ENCODE measurements at regions not wholly inside any gene's neighbourhood (a gene's known extent, or its start where the extent isn't known, plus 50 kb on each side); places are given as distances from the start of the nearest gene placed in this dataset.
"Not testable (repeated sequence)": the region's sequence is repeated elsewhere in the genome, so short reads cannot be mapped to it uniquely, and the experiment has no call there.

- no peak for DNase-seq (ENCODE audit: low read depth in 2 of 2)
These were observed 450.5 kb upstream of the FGF16 start for GRCh38 chrX:76996641-76997040.

GRCh38 chrX:77003530-77003929, 443.7 kb upstream of the FGF16 start:
- DNase-seq (ENCODE audit: low read depth in 2 of 2) = no peak

- DNase-seq (ENCODE audit: low read depth in 2 of 2) = peak in 1 of 2 donors; percentile 0
These were observed 443.2 kb upstream of the FGF16 start for GRCh38 chrX:77003956-77004355.

GRCh38 chrX:77009691-77010090, 437.5 kb upstream of the FGF16 start:
- no peak for DNase-seq (ENCODE audit: low read depth in 2 of 2)

GRCh38 chrX:77014377-77015372, 432.5 kb upstream of the FGF16 start:
- DNase-seq (ENCODE audit: low read depth in 2 of 2) = no peak

- no peak for DNase-seq (ENCODE audit: low read depth in 2 of 2)
These were observed 430.1 kb upstream of the FGF16 start for GRCh38 chrX:77017093-77017492.

- DNase-seq (ENCODE audit: low read depth in 2 of 2) = not testable (repeated sequence)
These were observed 400.9 kb upstream of the FGF16 start for GRCh38 chrX:77046180-77046810.

- no peak for DNase-seq (ENCODE audit: low read depth in 2 of 2)
These were observed 386.6 kb upstream of the FGF16 start for GRCh38 chrX:77060572-77060971.

- no peak for DNase-seq (ENCODE audit: low read depth in 2 of 2)
These were observed 386.2 kb upstream of the FGF16 start for GRCh38 chrX:77061022-77061421.

- no peak for DNase-seq (ENCODE audit: low read depth in 2 of 2)
These were observed 385.6 kb upstream of the FGF16 start for GRCh38 chrX:77061545-77061944.

GRCh38 chrX:77065896-77066295, 381.3 kb upstream of the FGF16 start:
- DNase-seq (ENCODE audit: low read depth in 2 of 2) = no peak

GRCh38 chrX:77070202-77070918, 376.8 kb upstream of the FGF16 start:
- no peak for DNase-seq (ENCODE audit: low read depth in 2 of 2)

- DNase-seq (ENCODE audit: low read depth in 2 of 2) = no peak
These were observed 370.3 kb upstream of the FGF16 start for GRCh38 chrX:77076896-77077295.

- not testable (repeated sequence) for DNase-seq (ENCODE audit: low read depth in 2 of 2)
These were observed 366.0 kb upstream of the FGF16 start for GRCh38 chrX:77081237-77081636.

GRCh38 chrX:77085372-77085771, 361.8 kb upstream of the FGF16 start:
- DNase-seq (ENCODE audit: low read depth in 2 of 2) = no peak

GRCh38 chrX:77087529-77088169, 359.5 kb upstream of the FGF16 start:
- DNase-seq (ENCODE audit: low read depth in 2 of 2) = no peak

- no peak for DNase-seq (ENCODE audit: low read depth in 2 of 2)
These were observed 359.0 kb upstream of the FGF16 start for GRCh38 chrX:77088233-77088632.

GRCh38 chrX:77114501-77114900, 332.7 kb upstream of the FGF16 start:
- DNase-seq (ENCODE audit: low read depth in 2 of 2) = no peak

- DNase-seq (ENCODE audit: low read depth in 2 of 2) = no peak
These were observed 328.5 kb upstream of the FGF16 start for GRCh38 chrX:77118686-77119085.

- no peak for DNase-seq (ENCODE audit: low read depth in 2 of 2)
These were observed 327.5 kb upstream of the FGF16 start for GRCh38 chrX:77119706-77120105.

GRCh38 chrX:77123917-77124316, 323.3 kb upstream of the FGF16 start:
- DNase-seq (ENCODE audit: low read depth in 2 of 2) = not testable (repeated sequence)

- not testable (repeated sequence) for DNase-seq (ENCODE audit: low read depth in 2 of 2)
These were observed 319.6 kb upstream of the FGF16 start for GRCh38 chrX:77127571-77127970.
